ENCODE measurements at regions not wholly inside any gene's neighbourhood (a gene's known extent, or its start where the extent isn't known, plus 50 kb on each side); places are given as distances from the start of the nearest gene placed in this dataset.

GRCh38 chr4:75289914-75290582 is 224.2 kb downstream of the RCHY1 start:
- no peak for TF ChIP-seq FOXM1 (IDR thresholded peaks at IDR 0.05; ENCODE audit: borderline replicate concordance)
- TF ChIP-seq SP1 (IDR thresholded peaks at IDR 0.05): no peak
- TF ChIP-seq FOXK2 (IDR thresholded peaks at IDR 0.05): no peak
- TF ChIP-seq FOXA1 (IDR thresholded peaks at IDR 0.05): no peak
- TF ChIP-seq HDGF (IDR thresholded peaks at IDR 0.05; ENCODE audit: borderline replicate concordance): no peak
- TF ChIP-seq SUZ12 (IDR thresholded peaks at IDR 0.05): no peak
- TF ChIP-seq BHLHE40 (IDR thresholded peaks at IDR 0.05; ENCODE audit: borderline replicate concordance): no peak
- no peak for TF ChIP-seq NFRKB (IDR thresholded peaks at IDR 0.05)
- TF ChIP-seq ELF4 (IDR thresholded peaks at IDR 0.05): no peak
- TF ChIP-seq TARDBP (IDR thresholded peaks at IDR 0.05): no peak
- TF ChIP-seq PKNOX1 (IDR thresholded peaks at IDR 0.05): no peak
